NB4 (cell line): ENCODE measurements at regions not wholly inside any gene's neighbourhood (a gene's known extent, or its start where the extent isn't known, plus 50 kb on each side); places are given as distances from the start of the nearest gene placed in this dataset.

Source experiments
- CTCF ChIP-seq: IDR thresholded peaks from one replicate; pipeline ENCODE4 v1.5.1; 2012; ENCODE audit warnings: low read depth, low read length
- POLR2A ChIP-seq: IDR thresholded peaks from 2 replicates; pipeline ENCODE4 v1.6.1; 2011; ENCODE audit warnings: mild to moderate bottlenecking; ENCODE audit not compliant: insufficient read length; ENCODE audit errors: extremely low read depth

GRCh38 chr13:110790371-110790770, 76.9 kb downstream of the ING1 start:
- TF ChIP-seq CTCF: no peak
- no peak for TF ChIP-seq POLR2A
